ENCODE measurements at regions not wholly inside any gene's neighbourhood (a gene's known extent, or its start where the extent isn't known, plus 50 kb on each side); places are given as distances from the start of the nearest gene placed in this dataset.

- no peak overlapping the region for H2AFZ ChIP-seq (ENCODE audit: control insufficient read depth, low read depth, low read length)
- CTCF ChIA-PET = interaction anchor here (1.3 kb wide), 1 partner anchor 13 kb away, joined by 4 read pairs; no protein-coding TSS in a partner anchor
- DNase-seq (ENCODE audit: low read depth, low spot score) = no peak
- H3K36me3 ChIP-seq (ENCODE audit: control insufficient read depth in 2 of 2, insufficient read depth in 2 of 2, low read length in 1 of 2) = no peaks in the 10 kb centered on the region
- no peak overlapping the region for H3K27ac ChIP-seq (ENCODE audit: control insufficient read depth, insufficient read depth)
- 38% methylated on average over 2 of the region's 2 CpGs for WGBS (ENCODE audit: insufficient coverage, insufficient replicate concordance, low lambda C conversion rate, missing lambda C conversion rate)
- RAD21 ChIA-PET (ENCODE audit: unreplicated experiment) = no interaction called here
- FAIRE-seq = no peak
- SMC1A ChIA-PET (ENCODE audit: uncharacterized antibody, unreplicated experiment) = no interaction called here
- POLR2A ChIA-PET = no interaction called here
- no peak for TF ChIP-seq MAX (IDR thresholded peaks at IDR 0.05; ENCODE audit: low read depth, low read length)
- no peak for TF ChIP-seq KAT2A (conservative IDR thresholded peaks at IDR 0.05; ENCODE audit: control insufficient read depth, low read depth, low read length)
- TF ChIP-seq PAX5 (IDR thresholded peaks at IDR 0.05; ENCODE audit: borderline replicate concordance, low read depth, low read length) = no peak
- TF ChIP-seq BACH1 (IDR thresholded peaks at IDR 0.05; ENCODE audit: borderline replicate concordance) = no peak
- no peak for TF ChIP-seq BRCA1 (IDR thresholded peaks at IDR 0.05; ENCODE audit: low read depth, low read length)
- TF ChIP-seq TCF3 (IDR thresholded peaks at IDR 0.05; ENCODE audit: borderline replicate concordance, insufficient read depth, low read depth, low read length) = no peak
- H3K4me1 ChIP-seq (ENCODE audit: control insufficient read depth, insufficient read depth, low read length) = no peaks in the 10 kb centered on the region
- no peak overlapping the region for H3K4me2 ChIP-seq (ENCODE audit: control insufficient read depth, insufficient read depth)
- no peaks in the 10 kb centered on the region for H3K79me2 ChIP-seq (ENCODE audit: control insufficient read depth, insufficient read depth, low read length)
- ATAC-seq = no peak
- H3K27me3 ChIP-seq (replicated peaks in 1 of 2; ENCODE audit: control insufficient read depth in 2 of 2, insufficient read depth in 2 of 2, low read length in 1 of 2) = no peaks in the 10 kb centered on the region; a peak in 1 of 4 replicates
- no peaks in the 10 kb centered on the region for H4K20me1 ChIP-seq (ENCODE audit: control insufficient read depth, insufficient read depth)
- H3K4me3 ChIP-seq = no peak overlapping the region
- no peak overlapping the region for H3K9ac ChIP-seq (ENCODE audit: control insufficient read depth, insufficient read depth, low read length)
- intact Hi-C loops (cut with micrococcal nuclease; ENCODE audit: unreplicated experiment) (no loop called here), in situ Hi-C loops (cut with MboI) (no loop called here)
- no peaks in the 10 kb centered on the region for H3K9me3 ChIP-seq (replicated peaks; ENCODE audit: control insufficient read depth, insufficient read depth, low read length)
- BruUV-seq (replicated peaks) = no TSS peak
These were observed 291.2 kb downstream of the FBXW7 start for GRCh38 chr4:152244659-152245058.

DNA sequence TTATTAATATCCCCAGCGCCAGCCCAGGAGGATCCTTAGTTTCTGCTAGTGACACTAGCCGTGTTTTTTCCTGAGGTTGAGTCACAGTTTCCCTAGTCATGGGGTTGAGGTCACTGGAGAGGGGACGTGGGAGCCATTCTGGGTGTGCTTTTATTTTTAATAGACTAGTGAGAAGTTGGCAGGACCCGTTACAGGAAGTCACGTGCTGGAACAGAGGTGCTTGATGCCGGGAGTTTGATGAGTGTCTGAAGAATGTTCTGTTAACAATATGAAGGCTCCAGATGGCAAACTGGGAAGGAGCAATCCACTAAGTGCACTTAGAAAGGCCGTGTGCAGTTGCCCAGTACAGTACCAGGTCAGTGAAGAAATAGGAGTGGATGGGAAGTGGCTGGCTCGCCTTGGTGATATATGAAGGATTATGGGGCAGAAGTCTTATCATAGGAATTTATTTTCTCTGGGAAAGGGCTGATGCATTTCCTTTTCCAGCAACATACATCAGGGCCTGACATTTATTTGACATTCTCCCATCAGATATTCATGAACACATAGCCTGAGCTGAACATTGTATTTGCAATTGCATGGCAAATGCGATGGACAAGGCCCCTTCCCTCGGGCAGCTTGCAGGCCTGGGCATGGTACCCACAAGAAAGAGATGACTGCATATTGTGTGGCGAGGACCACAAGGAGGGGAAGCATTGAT is 291.8 kb downstream of the FBXW7 start:
- ATAC-seq = no peak
- intact Hi-C loops (cut with micrococcal nuclease; ENCODE audit: unreplicated experiment) = no loop called here
- no peak overlapping the region; the same call in 1 of the 2 replicates for H2AFZ ChIP-seq (ENCODE audit: control insufficient read depth, low read depth, low read length)

More for the DNA sequence above, 291.8 kb downstream of the FBXW7 start:
- H3K4me1 ChIP-seq (ENCODE audit: control insufficient read depth, insufficient read depth, low read length) = no peaks in the 10 kb centered on the region
- no peaks in the 10 kb centered on the region for H4K20me1 ChIP-seq (ENCODE audit: control insufficient read depth, insufficient read depth)
- H3K79me2 ChIP-seq (ENCODE audit: control insufficient read depth, insufficient read depth, low read length) = no peaks in the 10 kb centered on the region
- RAD21 ChIA-PET (ENCODE audit: unreplicated experiment) = no interaction called here
- H3K36me3 ChIP-seq (ENCODE audit: control insufficient read depth in 2 of 2, insufficient read depth in 2 of 2, low read length in 1 of 2) = no peaks in the 10 kb centered on the region
- FAIRE-seq (no peak), DNase-seq (ENCODE audit: low read depth, low spot score) (no peak)
- WGBS (ENCODE audit: insufficient coverage, insufficient replicate concordance, low lambda C conversion rate, missing lambda C conversion rate) = 29% methylated on average over 11 of the region's 11 CpGs
- no TSS peak for BruUV-seq (replicated peaks)
- no peaks in the 10 kb centered on the region; a peak in 1 of 4 replicates for H3K27me3 ChIP-seq (replicated peaks in 1 of 2; ENCODE audit: control insufficient read depth in 2 of 2, insufficient read depth in 2 of 2, low read length in 1 of 2)
- no peaks in the 10 kb centered on the region for H3K9me3 ChIP-seq (replicated peaks; ENCODE audit: control insufficient read depth, insufficient read depth, low read length)
- H3K4me3 ChIP-seq = no peak overlapping the region
- CTCF ChIA-PET = no interaction called here
- no peak overlapping the region for H3K27ac ChIP-seq (ENCODE audit: control insufficient read depth, insufficient read depth)
- SMC1A ChIA-PET (ENCODE audit: uncharacterized antibody, unreplicated experiment) = interaction anchor here (1.0 to 1.6 kb wide), 4 partner anchors 12 to 61 kb away, joined by 3 to 10 read pairs (median 3); no protein-coding TSS in a partner anchor
- in situ Hi-C loops (cut with MboI) = no loop called here
- no peak overlapping the region for H3K4me2 ChIP-seq (ENCODE audit: control insufficient read depth, insufficient read depth)
- POLR2A ChIA-PET = interaction anchor here (0.8 kb wide), 1 partner anchor 9 kb away, joined by 3 read pairs; no protein-coding TSS in a partner anchor
- H3K9ac ChIP-seq (ENCODE audit: control insufficient read depth, insufficient read depth, low read length) = no peak overlapping the region
- TF ChIP-seq ZNF384 (IDR thresholded peaks at IDR 0.05; ENCODE audit: borderline replicate concordance, low read depth, low read length) = no peak
- TF ChIP-seq NRF1 (conservative IDR thresholded peaks at IDR 0.05; ENCODE audit: low read depth, low read length) = no peak
- no peak for TF ChIP-seq POLR2AphosphoS2 (IDR thresholded peaks at IDR 0.05; ENCODE audit: low read depth, low read length)
- no peak for TF ChIP-seq TAF1 (IDR thresholded peaks at IDR 0.05; ENCODE audit: borderline replicate concordance, low read depth, low read length)
- TF ChIP-seq EP300 (IDR thresholded peaks at IDR 0.05; ENCODE audit: borderline replicate concordance in 1 of 2, control insufficient read depth in 1 of 2, low read depth in 2 of 2, low read length in 2 of 2) = no peak
- TF ChIP-seq BHLHE40 (IDR thresholded peaks at IDR 0.05; ENCODE audit: borderline replicate concordance in 1 of 2, low read depth in 2 of 2, low read length in 1 of 2) = peak in 1 of 2 experiments; percentile 37; a peak in 1 of 4 replicates
- no peak for TF ChIP-seq JUND (IDR thresholded peaks at IDR 0.05; ENCODE audit: low read depth, low read length)

All from GM12878 (cell line).